HG03139 (cell line): ENCODE measurements at regions not wholly inside any gene's neighbourhood (a gene's known extent, or its start where the extent isn't known, plus 50 kb on each side); places are given as distances from the start of the nearest gene placed in this dataset.

Experiments
- ATAC-seq: cut with Tn5 transposase; IDR thresholded peaks from one replicate; pipeline ENCODE4 v1.9.1; 2021; ENCODE audit not compliant: unreplicated experiment

DNA sequence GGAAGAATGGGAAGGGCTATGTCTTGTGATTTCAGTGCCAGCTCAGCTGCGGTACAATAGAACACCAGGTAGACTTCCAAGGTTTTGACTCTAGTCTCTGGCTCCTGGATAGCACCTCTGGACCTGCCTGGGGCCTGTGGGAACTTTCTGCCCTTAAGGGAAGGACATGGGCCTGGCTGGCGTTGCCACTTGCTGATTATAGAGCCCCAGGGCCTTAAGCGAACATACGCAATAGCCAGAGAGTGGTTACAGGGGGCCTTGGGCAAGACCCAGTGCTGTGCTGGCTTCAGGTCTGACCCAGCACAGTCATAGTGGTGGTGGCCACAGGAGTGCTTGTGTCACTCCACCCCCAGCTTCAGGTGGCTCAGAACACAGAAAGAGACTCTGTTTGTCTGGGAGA, 131.1 kb upstream of the COL21A1 start:
- no peak for ATAC-seq

DNA sequence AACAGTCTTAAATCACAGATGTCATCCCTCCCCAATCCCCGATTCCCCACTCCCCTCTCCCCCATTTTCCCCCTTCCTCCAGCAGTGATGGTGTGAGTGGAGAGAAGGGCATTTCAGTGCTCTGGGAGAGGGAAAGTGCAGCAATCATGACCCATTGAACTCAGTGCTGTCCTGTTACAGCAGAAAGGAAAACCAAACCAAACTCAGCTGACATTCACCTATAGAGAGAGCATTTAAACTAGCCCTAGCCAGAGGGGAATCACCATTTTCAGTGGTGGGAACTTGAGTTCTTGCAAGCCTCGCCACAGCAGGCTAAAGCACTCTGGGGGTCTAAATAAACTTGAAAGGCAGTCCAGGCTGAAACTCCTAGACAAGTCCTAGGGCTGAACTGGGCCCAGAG, 129.9 kb upstream of the COL21A1 start:
- no peak for ATAC-seq

DNA sequence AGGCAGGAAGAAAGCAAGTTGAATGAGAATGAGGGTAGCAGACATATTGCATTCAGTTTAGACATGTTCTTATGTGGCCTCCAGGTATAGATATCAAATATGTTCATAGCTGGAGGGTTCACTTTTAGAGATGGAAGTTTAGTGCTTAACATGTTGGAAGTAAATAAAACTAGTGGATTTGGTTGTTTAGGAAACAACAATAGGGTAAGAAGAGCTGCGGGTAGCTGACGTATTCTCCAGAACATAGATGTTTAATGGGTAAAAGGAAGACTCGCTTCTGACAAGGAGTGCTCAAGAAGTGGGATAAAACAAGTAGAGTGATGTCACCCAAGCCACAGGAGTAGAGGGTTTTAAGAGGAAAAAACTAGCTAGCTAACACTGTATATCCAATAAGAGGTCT, 128.4 kb upstream of the COL21A1 start:
- no peak for ATAC-seq

DNA sequence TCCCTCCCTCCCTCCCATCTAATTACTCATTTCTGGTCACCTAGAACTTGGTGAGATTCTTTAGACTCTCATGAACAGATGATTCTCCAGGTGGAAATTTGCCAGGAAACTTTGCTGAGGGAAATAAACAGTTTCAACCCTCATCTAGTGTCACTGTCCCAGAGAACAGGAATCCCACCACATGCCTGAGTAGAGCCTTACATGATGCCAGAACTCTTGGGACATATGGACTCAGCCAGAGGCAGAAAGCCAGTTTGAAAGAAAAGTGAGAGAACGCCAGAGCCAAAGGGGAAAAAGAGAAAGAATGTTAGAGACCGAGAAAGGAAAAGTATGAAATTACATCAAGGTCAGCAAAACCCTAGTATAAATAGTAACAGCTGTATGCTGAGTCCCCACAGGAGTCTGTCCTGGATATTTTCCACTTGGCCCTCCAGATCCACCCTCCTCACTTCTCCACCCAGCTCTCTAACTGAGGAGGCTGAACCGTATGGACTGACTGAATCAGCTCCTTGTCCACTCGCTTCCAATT, 127.5 kb upstream of the COL21A1 start:
- ATAC-seq, result no peak

DNA sequence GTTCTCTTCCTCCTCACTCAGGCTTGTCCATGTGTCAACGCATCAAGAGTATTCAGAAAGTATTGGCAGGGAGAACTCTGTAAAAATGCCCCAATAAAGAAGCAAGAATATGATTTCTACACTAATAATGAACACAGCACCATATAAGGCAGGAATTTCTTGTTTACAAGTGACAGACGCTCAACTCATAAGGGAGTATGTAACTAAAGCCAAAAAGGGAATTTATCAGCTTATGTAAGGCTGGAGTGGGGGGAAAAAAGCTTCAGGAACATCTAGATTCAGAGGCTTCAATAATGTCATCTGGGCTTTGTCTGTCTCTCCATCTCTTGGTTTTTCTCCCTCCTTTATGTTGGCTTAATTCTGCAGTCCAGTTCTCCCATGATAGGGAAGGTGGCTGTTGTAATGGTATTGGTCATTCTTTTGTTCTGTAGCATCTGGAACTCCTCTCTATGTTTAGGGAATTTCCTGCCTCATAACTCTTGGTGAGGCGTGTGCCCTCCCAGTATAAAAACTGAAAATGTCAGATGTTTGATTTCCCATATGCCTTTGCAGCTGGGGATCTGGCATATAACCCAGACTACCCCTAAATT, 125.1 kb upstream of the COL21A1 start:
- no peak for ATAC-seq

DNA sequence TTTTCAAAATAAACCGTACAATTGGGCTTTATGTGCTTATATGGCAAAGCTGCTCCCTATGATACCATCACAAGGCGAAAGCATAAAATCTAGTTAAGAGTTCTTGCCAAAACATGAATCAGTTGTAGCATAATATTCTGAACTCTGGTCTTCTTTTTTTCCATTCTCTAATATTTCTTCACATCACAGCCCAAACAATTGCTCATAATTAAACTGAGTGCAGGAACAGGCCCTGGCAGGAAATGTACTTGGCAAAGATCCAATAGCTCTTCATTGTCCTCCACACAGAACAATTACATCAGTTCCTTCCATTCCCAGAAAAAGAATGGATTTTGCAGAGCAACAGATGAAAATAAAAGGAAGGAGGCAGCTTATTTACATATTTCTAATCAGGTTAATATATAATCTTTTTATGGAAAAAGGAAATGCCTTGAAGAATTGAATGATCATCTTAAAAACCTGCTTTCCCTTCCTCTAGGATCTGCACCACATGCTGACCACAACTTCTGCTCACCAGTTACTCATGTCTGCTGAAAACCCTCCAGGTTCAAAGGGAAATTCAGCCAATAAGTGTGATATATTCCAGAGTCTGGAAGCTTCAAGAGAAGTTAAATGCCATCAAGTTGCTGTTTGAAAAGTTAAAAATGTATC, 123.3 kb upstream of the COL21A1 start:
- ATAC-seq, result peak; percentile 68

DNA sequence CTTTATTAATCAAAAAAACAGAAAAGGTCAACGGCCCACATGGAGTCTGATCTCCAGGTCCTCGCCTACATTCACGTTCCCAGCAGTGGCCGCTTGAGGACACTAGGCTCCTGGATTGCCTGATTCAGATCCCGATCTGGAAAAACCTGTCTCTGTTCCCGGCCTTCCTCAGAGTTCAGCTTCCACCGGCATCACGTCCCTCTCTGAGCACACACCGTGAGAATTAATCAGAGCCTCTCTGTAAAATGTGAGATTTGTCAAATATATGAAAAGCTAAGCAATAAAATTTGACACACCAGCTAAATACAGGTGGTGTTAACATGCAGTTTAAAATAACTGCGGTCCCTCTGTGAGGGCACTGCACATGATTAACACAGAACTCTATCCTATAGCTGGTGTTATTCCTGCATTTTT, 122.8 kb upstream of the COL21A1 start:
- no peak for ATAC-seq

DNA sequence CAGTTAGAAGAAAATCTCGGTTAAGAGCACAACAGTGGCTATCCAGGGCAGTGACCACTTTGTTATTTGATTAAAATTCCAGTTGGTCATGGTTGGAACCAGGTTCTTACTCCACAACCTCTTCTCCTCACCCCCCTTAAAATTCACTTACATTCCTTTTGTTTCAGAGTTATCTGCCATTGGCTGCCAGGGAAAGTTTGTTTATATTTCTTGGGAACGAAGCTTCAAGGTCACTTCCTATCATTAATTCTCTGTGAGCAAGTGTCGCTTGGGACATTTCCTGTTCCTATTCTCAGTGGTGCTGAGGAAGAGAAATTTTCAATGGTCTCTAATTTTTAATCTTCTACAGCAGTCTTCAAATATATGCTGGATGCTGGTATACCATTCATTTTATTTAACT, 121.1 kb upstream of the COL21A1 start:
- ATAC-seq, result no peak

DNA sequence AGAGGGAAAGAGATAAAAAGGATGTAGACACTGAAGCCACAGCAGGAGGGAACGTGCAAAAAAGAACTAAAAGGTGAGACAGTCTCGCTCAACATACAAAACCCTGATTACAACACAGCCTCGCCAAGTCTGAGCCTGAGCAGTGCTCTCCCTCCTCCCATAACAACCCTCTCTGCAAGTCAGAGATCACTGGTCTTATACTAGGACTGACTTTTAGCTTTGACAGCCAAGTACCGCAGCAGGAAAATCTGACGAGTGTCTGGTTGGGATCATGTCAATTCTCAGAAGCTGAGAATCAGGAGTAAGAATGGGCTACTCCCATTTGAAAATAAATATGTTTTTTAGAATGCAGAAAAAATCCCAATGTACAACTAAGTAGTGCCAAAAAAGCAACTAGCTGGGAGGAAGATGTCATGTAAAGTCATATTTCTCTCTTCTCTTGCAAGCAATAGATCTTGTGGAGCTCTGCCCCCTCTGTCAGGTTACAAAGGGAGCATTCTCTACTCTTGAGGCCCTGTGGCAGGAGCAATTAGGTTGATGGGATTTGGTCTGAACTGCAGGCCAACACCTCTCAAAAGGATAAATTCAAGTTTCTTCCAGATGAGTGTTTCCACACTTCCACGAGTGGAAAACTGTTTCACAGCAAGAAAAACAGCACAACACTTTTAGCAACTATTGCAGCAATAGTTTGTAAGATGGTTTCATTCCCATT, 118.9 kb upstream of the COL21A1 start:
- no peak for ATAC-seq

DNA sequence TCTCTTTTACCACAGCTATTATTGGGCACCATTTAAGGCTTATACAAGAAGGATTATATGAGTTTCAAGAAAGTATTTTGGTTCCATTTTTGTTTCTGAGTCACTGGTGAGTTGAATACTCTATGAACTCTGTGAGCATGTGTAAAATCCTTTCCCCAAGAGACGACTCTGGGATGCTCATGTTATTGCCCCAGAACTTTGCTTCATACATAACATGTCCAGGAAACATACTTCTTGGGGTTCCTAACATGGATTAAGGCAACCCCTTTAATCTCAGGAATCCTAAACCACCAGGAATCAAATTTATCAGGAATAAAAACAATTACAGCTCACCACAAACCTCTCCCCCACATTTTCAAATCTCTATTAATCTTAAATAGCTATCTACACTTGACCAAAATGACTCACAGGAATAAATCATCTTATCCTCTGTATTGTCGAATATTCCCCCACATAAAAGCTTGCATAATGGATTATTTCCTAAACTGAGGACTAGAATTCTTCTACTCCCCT, 117.5 kb upstream of the COL21A1 start:
- ATAC-seq, result no peak

DNA sequence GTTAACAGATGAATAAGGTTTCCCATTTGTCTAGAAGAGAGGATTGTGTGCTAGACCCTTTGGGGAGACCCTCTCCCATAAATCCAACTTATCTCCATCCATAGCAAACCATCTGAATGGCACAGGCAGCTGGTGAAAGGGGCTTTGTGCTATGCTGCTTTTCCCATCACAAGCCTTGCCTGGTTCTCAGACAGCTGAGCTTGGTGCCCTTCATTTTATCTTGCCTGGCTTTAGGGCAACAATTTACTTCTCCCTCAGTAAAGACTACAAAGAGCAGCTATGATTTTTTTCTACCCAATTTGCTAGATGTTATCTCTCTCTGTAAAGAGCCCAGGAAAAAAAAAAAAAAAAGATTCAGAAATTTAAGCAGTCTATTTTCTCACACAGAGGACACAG, 117.0 kb upstream of the COL21A1 start:
- no peak for ATAC-seq

DNA sequence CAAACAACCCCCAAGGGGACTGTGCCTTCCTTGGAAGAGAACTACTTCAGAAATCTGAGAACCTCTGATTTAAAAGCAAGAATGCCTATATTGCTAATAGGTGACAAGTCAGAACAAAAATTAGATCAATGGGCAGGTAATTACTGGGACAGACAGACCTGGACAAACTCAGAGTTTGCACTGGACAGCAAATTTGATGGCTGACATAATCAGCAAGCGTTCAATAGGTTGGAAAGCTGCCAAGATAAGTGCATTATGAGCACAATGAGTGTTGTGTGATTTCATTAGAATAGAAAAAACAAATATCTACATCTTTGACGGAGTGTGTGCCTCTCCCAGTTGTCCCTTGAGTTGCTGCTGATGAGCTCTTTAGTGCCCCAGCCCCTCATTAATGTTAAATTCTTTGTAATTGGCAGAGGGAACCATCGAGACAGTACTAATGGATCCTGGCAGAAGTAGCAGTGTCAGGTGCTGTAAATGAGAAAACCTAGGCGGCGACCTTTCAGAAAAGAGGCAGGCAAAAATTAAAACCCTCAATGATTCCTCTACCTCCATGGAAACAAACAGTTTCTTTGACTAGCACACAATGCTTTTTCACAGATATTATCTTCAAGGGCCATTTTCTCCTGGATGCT, 116.5 kb upstream of the COL21A1 start:
- ATAC-seq, result no peak

DNA sequence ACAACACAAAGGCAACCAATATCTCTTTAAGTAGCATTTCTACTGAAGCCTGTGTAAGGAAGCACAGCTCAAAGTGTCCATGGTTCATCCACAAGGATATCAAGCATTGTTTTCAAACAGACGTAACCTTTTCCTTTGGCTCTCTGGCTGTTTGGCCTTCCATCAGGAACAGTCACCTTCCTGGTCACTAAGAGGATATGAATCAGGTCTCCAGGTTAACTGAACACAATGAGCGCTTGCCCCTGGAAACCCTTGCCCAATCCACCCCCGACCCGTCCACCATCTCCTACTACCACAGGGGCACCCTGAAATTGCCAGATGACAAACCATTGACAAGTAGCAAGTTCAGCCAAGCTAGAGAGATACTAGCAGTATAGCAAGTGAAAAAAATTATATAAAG, 114.4 kb upstream of the COL21A1 start:
- ATAC-seq, result no peak

DNA sequence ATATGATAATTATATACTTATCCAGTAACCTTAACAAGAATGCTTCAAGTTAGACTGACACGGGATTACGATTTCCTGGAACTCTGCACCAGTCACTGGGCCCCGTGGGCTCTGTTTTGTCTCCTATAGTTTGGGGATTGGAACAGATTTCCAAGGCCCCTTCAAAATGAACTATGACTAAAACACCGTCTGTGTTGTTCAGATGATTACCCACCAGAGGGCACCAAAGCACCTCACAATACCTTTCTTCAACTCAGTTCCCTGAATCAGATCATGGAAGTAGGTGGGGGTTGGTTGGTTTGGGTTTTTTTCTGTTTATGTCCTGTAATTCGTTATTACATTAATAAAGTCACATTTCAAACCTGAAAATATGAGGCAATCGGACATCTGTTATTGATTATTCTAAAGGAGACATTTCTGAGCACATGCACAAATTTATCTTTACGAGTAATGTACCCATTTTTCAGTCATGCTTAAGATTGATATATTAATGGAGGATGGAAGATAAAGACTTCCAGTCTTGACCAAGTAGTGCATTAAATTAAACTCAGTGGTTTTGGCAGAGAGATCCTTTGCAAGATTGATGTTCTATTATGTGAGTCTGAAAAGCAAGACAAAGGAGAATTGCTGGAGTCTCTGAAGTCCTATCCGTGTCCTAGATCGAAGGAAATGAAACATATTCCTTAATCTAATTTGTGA, 112.0 kb upstream of the COL21A1 start:
- peak; percentile 87 for ATAC-seq

DNA sequence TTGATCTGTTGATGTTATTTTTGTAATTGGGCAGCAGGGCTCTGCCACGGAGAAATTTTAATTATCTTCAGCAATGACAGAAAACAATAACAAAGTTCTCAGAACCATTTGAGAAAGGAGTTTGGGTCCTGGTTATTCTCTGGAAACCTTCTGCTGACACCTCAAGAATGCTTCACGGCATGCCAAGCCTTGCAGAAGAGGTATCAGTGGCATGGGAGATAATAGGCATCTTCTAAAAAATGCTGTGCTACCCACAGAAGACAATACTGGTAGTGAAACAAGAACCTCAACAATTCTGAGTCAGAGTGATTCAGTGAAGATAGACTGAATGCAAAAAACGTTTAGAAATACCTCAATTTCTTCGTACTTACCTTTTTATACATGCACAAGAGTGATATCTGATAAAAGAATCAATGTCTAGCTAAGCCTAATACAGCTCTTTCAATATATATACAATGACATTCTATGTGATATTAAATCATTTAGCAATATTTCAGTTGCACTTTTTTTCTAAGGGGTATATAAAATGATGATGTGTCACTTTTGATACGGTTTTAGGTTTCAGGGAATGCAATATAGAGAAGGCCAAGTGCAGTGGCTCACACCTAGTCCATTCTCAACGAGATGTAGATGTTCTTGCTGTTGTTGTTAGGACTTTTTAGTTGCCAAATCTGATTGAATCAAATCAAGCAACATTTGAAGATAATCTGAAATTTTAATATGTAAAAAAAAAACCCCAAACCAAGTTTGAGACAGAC, 110.4 kb upstream of the COL21A1 start:
- no peak for ATAC-seq

DNA sequence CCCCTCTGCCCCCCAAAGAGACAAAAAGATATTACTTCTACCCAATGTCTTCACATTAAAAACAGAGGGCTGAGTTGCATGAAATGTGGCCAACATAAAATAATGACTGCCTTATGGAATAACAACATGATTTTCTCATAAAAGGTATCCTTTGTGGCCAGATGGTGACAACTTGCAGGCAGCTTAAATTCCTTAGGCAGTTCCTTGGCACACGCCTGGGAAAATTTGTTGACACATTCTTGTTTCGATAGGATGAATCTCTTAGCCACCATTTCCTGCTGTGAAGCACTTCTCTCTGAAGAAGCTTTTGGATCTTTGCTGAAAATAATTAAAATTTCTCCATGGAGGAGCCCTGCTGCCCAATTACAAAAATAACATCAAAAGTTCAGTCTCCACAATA, 109.0 kb upstream of the COL21A1 start:
- ATAC-seq, result no peak

DNA sequence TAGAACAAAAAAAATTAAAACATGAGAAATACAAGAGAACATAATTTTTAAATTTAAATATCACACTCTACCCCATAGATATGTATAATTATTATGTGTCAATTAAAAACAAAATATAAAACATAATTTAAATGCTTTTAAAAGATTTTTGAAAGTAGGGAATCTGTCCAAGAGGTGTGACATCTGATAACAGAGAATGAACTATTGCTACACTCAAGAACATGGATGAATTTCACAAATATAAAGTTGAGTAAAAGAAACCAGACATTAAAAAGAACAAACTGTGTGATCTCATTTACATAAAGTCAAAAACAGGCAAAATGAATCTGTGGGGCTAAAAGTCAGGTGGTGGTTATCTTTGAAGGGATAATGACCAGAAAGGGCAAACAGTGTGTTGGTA, 106.5 kb upstream of the COL21A1 start:
- ATAC-seq, result no peak

DNA sequence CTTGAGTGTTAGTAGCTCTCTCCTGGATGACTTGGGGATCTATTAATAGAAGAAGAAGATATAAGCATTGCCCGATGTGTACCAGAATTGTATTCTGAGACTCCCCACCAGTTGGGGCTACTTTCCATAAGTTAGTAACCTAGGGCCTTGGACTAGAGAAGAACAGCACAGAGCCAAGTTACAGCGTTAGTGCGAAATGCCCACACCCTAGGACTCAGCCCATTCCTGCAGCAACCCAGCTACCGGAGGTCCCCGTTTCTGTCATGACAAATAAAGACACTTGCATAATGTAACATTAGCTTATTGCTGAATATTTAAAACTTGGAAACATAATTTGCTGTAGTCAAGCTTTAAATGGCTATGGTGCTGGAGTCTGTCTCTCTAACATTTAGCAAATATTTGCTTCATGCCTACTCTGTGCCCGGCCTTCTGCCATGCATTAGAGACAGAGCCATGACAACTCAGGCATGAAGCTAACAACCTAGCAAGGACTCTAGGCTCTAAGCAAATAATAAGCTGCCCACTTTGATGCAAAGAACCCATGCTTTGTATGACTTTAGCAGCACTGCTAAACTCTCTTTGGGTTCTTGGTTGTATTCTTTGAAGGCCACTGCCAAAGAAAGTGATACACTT, 103.4 kb upstream of the COL21A1 start:
- no peak for ATAC-seq

DNA sequence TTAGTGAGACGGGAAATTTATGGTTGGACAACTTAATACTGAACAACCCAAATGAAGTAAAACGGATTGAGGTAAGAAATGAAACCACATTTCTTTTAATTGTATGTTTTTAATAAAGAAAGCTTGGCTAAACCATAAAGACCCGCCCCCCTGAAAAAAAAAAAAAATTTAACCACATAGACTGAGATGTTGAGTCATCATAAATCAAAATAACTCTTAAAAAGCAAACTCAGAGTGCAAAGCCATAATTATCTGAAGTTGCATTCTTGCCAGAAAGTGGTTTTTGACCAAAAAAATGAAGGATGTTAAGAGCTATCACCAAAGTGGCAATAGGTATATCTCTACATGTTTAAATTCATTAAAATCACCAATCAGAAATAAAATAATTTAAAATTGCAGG, 101.8 kb upstream of the COL21A1 start:
- no peak for ATAC-seq

DNA sequence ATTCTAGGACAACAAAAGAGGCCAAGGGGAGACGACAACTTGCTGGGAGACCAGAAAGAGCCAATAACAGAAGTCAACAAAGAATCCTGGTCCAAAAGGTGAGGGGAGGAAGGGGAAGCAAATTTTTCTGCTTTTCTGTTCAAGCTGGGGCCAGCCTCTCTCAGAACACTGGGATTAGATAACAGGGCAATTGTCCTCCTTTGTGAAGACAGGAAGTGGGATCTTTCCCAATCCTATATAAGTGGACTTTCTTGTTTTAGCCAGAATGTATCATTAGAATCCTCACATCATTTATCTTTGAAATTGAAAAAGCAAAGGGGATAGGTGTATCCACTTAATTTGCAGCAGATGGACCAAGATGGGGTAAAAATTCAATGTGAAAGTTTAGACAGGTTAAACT, 101.2 kb upstream of the COL21A1 start:
- ATAC-seq, result no peak
